ENCODE measurements at regions not wholly inside any gene's neighbourhood (a gene's known extent, or its start where the extent isn't known, plus 50 kb on each side); places are given as distances from the start of the nearest gene placed in this dataset.

GRCh38 chr10:29009464-29009863 lies 279.4 kb upstream of the LYZL1 start:
- DNase-seq (ENCODE audit: low spot score in 2 of 2) = no peak
- H3K4me3 ChIP-seq (ENCODE audit: low read depth, poor library complexity, severe bottlenecking) = no peak overlapping the region
- intact Hi-C loops (cut with DNase I; ENCODE audit: low total_unique reads) = no loop called here
- WGBS, 2 donors = 78 to 90% methylated on average over 5 of the region's 5 CpGs
- TF ChIP-seq CTCF (IDR thresholded peaks at IDR 0.05) (no peak), POLR2A (IDR thresholded peaks at IDR 0.05) (no peak)

- no peak overlapping the region for H3K4me3 ChIP-seq (ENCODE audit: low read depth, poor library complexity, severe bottlenecking)
- TF ChIP-seq POLR2A (IDR thresholded peaks at IDR 0.05) (no peak), CTCF (IDR thresholded peaks at IDR 0.05) (no peak)
- intact Hi-C loops (cut with DNase I; ENCODE audit: low total_unique reads) = no loop called here
- WGBS, 2 donors = 36 to 37% methylated on average over 4 of the region's 4 CpGs
- DNase-seq (ENCODE audit: low spot score in 2 of 2) = no peak
These were observed 277.4 kb upstream of the LYZL1 start for GRCh38 chr10:29011516-29011915.

GRCh38 chr10:29012926-29013554 lies 275.8 kb upstream of the LYZL1 start:
- no peak for DNase-seq (ENCODE audit: low spot score in 2 of 2)
- no peak overlapping the region for H3K4me3 ChIP-seq (ENCODE audit: low read depth, poor library complexity, severe bottlenecking)
- no peak for TF ChIP-seq POLR2A (IDR thresholded peaks at IDR 0.05)
- TF ChIP-seq CTCF (IDR thresholded peaks at IDR 0.05) = no peak
- intact Hi-C loops (cut with DNase I; ENCODE audit: low total_unique reads) = no loop called here
- 78 to 79% methylated on average over 9 of the region's 9 CpGs for WGBS, 2 donors

GRCh38 chr10:29021591-29021990 lies 267.3 kb upstream of the LYZL1 start:
- 54 to 75% methylated on average over 3 of the region's 3 CpGs for WGBS, 2 donors
- intact Hi-C loops (cut with DNase I; ENCODE audit: low total_unique reads) = no loop called here
- TF ChIP-seq CTCF (IDR thresholded peaks at IDR 0.05) (no peak), POLR2A (IDR thresholded peaks at IDR 0.05) (no peak)
- no peak overlapping the region for H3K4me3 ChIP-seq (ENCODE audit: low read depth, poor library complexity, severe bottlenecking)
- DNase-seq (ENCODE audit: low spot score in 2 of 2) = no peak

- 84% methylated on average over 9 of the region's 9 CpGs for WGBS, 2 donors
- intact Hi-C loops (cut with DNase I; ENCODE audit: low total_unique reads) = no loop called here
- no peak for DNase-seq (ENCODE audit: low spot score in 2 of 2)
- no peak overlapping the region for H3K4me3 ChIP-seq (ENCODE audit: low read depth, poor library complexity, severe bottlenecking)
- TF ChIP-seq POLR2A (IDR thresholded peaks at IDR 0.05) (no peak), CTCF (IDR thresholded peaks at IDR 0.05) (no peak)
These were observed 266.4 kb upstream of the LYZL1 start for GRCh38 chr10:29022513-29022912.

GRCh38 chr10:29023678-29024077 lies 265.2 kb upstream of the LYZL1 start:
- no peak for TF ChIP-seq POLR2A (IDR thresholded peaks at IDR 0.05)
- no peak for TF ChIP-seq CTCF (IDR thresholded peaks at IDR 0.05)
- no peak overlapping the region for H3K4me3 ChIP-seq (ENCODE audit: low read depth, poor library complexity, severe bottlenecking)
- WGBS, 2 donors = 83 to 86% methylated on average over 5 of the region's 5 CpGs
- no peak for DNase-seq (ENCODE audit: low spot score in 2 of 2)
- intact Hi-C loops (cut with DNase I; ENCODE audit: low total_unique reads) = no loop called here

Measured in lower leg skin (tissue), 4 donors.